Liver (tissue), 8 donors: ENCODE measurements at regions not wholly inside any gene's neighbourhood (a gene's known extent, or its start where the extent isn't known, plus 50 kb on each side); places are given as distances from the start of the nearest gene placed in this dataset.
A peak's percentile ranks its signal among the peaks of the same experiment; 100 is the strongest.

Experiments
- DNase-seq: peaks from one replicate; pipeline ENCODE4 v3.0.0-alpha.2; 2017; ENCODE audit warnings: low spot score
- H3K27ac ChIP-seq, 2 donors: one replicate each; pipeline ENCODE4 v1.7.0; 2013; ENCODE audit warnings: inconsistent platforms in 2 of 2, low read length in 2 of 2, control low read depth in 1 of 2, low read depth in 1 of 2, mild to moderate bottlenecking in 1 of 2
- H3K27me3 ChIP-seq, 4 donors: one replicate each; pipeline versions ENCODE4 v1.6.1 to v1.7.0; 2013; ENCODE audit warnings: low read length in 3 of 4, inconsistent platforms in 1 of 4, mild to moderate bottlenecking in 1 of 4, moderate library complexity in 1 of 4; ENCODE audit not compliant: control insufficient read depth in 4 of 4, insufficient read depth in 4 of 4
- H3K36me3 ChIP-seq, 4 donors: one replicate each; pipeline versions ENCODE4 v1.6.1 to v1.7.0; 2013; ENCODE audit warnings: low read length in 3 of 4, mild to moderate bottlenecking in 3 of 4, low read depth in 1 of 4, moderate library complexity in 1 of 4; ENCODE audit not compliant: control insufficient read depth in 4 of 4, insufficient read depth in 3 of 4
- H3K4me1 ChIP-seq, 4 donors: one replicate each; pipeline versions ENCODE4 v1.6.1 to v1.7.0; 2013; ENCODE audit warnings: low read length in 3 of 4, mild to moderate bottlenecking in 3 of 4, moderate library complexity in 1 of 4; ENCODE audit not compliant: control insufficient read depth in 4 of 4, insufficient read depth in 4 of 4
- H3K4me3 ChIP-seq, 3 donors: one replicate each; pipeline versions ENCODE4 v1.6.1 to v1.7.0; 2013; ENCODE audit warnings: low read length in 3 of 3, control low read depth in 1 of 3, low read depth in 1 of 3, mild to moderate bottlenecking in 1 of 3
- H3K9ac ChIP-seq, 2 donors: one replicate each; pipeline ENCODE4 v1.7.0; 2013; ENCODE audit warnings: low read length in 2 of 2, mild to moderate bottlenecking in 2 of 2, moderate library complexity in 2 of 2, control low read depth in 1 of 2, low read depth in 1 of 2
- H3K9me3 ChIP-seq, 4 donors: one replicate each; pipeline versions ENCODE4 v1.6.1 to v1.7.0; 2013; ENCODE audit warnings: low read length in 3 of 4; ENCODE audit not compliant: control insufficient read depth in 4 of 4
- ATF3 ChIP-seq: IDR thresholded peaks from 2 replicates; pipeline ENCODE4 v1.6.1; 2016; ENCODE audit warnings: antibody characterized with exemption
- EGR1 ChIP-seq, 2 donors: IDR thresholded peaks; 2 replicates each; pipeline ENCODE4 v1.6.1; 2016 to 2018; ENCODE audit warnings: antibody characterized with exemption in 2 of 2, low read depth in 2 of 2
- FOXA1 ChIP-seq: IDR thresholded peaks from 2 replicates; pipeline ENCODE4 v1.6.1; 2016; ENCODE audit warnings: antibody characterized with exemption
- FOXA2 ChIP-seq: IDR thresholded peaks from 2 replicates; pipeline ENCODE4 v1.6.1; 2016; ENCODE audit warnings: antibody characterized with exemption
- HNF4A ChIP-seq, 2 donors: conservative IDR thresholded peaks; 2 replicates each; pipeline ENCODE4 v1.6.1; 2016; ENCODE audit warnings: antibody characterized with exemption in 2 of 2, mild to moderate bottlenecking in 2 of 2
- HNF4G ChIP-seq: IDR thresholded peaks from 2 replicates; pipeline ENCODE4 v1.6.1; 2016; ENCODE audit warnings: antibody characterized with exemption
- NR2F2 ChIP-seq: IDR thresholded peaks from 2 replicates; pipeline ENCODE4 v1.6.1; 2016; ENCODE audit warnings: antibody characterized with exemption
- RAD21 ChIP-seq, 2 donors: IDR thresholded peaks; 2 replicates each; pipeline ENCODE4 v1.6.1; 2016; ENCODE audit warnings: antibody characterized with exemption in 2 of 2, mild to moderate bottlenecking in 2 of 2
- RXRA ChIP-seq, 2 donors: IDR thresholded peaks; 2 replicates each; pipeline ENCODE4 v1.6.1; 2017 to 2018; ENCODE audit warnings: antibody characterized with exemption in 2 of 2, mild to moderate bottlenecking in 1 of 2
- SP1 ChIP-seq: IDR thresholded peaks from 2 replicates; pipeline ENCODE4 v1.6.1; 2018; ENCODE audit warnings: antibody characterized with exemption, mild to moderate bottlenecking
- TAF1 ChIP-seq: conservative IDR thresholded peaks from 2 replicates; pipeline ENCODE4 v1.6.1; 2016; ENCODE audit warnings: antibody characterized with exemption, mild to moderate bottlenecking
- YY1 ChIP-seq: IDR thresholded peaks from 2 replicates; pipeline ENCODE4 v1.6.1; 2016; ENCODE audit warnings: antibody characterized with exemption, mild to moderate bottlenecking
- ZBTB33 ChIP-seq: IDR thresholded peaks from 2 replicates; pipeline ENCODE4 v1.6.1; 2016; ENCODE audit warnings: antibody characterized with exemption
- WGBS: extraction: QIAGEN DNeasy Blood & Tissue Kit; methylation state at CpG from one replicate; pipeline ENCODE4 v1.1.7; 2013; 5-methylcytosine and 5-hydroxymethylcytosine counted together
- TF ChIP-seq, protein P1 (sequence below): IDR thresholded peaks from 2 replicates; pipeline ENCODE4 v1.6.1; 2016; ENCODE audit warnings: antibody characterized with exemption, mild to moderate bottlenecking
- TF ChIP-seq, protein P2 (sequence below): fragments of 150-350 bp; IDR thresholded peaks from 2 replicates; pipeline ENCODE4 v1.5.1; 2017; ENCODE audit warnings: improper control_type of control experiment, low read depth, low read length; ENCODE audit not compliant: missing input control
- donor health status: healthy.
- donor health status: healthy.
- donor health status: healthy.
- donor health status: healthy.
- donor health status: healthy.

DNA sequence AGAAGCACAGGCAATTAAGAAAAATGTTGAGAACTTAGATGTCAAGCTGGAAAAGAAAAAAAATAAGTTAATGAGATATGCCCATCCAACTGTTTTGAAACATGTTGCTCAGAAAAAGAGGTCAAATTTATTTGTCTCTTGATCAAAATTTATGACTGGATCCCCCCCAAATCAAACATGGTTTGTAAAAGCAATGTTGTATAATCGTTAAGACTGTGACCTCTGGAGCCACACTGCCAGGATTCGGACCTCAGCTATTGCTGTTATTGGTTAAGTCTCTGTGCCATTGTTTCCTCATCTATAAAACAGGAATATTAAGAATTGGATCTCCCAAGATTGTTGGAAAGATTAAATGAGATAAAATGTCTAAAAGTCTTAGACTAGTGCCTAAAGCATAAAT lies 51.9 kb upstream of the LRRK2 start:
- 34% methylated on average over 2 of the region's 2 CpGs for WGBS

DNA sequence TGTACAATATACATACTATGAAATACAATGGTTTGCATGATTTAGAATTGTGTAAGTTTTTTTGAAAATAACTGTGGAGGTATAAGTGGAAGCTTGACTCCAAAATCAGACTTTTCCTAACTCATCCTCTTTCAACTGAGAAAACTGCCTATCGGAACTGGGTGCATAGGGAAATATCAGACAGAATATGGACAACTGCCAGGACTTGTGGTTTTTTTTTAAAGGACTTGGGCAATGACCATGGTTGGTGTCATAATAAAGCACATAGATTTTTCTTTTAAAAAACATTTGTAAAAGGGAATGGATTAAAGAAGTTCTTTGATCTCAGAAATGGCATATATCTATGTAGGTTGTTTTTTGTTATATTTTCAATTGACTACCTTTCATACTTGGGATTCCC lies 53.3 kb upstream of the LRRK2 start:
- Histone ChIP-seq H3K4me1 (no peaks in the 10 kb centered on the region), H3K9me3 (no peaks in the 10 kb centered on the region), H3K9ac (no peak overlapping the region), H3K27ac (no peak overlapping the region), H3K4me3 (no peak overlapping the region), H3K36me3 (no peaks in the 10 kb centered on the region), H3K27me3 (no peaks in the 10 kb centered on the region)
- no peak for DNase-seq
- TF ChIP-seq YY1, result no peak
- TF ChIP-seq, protein P1, sequence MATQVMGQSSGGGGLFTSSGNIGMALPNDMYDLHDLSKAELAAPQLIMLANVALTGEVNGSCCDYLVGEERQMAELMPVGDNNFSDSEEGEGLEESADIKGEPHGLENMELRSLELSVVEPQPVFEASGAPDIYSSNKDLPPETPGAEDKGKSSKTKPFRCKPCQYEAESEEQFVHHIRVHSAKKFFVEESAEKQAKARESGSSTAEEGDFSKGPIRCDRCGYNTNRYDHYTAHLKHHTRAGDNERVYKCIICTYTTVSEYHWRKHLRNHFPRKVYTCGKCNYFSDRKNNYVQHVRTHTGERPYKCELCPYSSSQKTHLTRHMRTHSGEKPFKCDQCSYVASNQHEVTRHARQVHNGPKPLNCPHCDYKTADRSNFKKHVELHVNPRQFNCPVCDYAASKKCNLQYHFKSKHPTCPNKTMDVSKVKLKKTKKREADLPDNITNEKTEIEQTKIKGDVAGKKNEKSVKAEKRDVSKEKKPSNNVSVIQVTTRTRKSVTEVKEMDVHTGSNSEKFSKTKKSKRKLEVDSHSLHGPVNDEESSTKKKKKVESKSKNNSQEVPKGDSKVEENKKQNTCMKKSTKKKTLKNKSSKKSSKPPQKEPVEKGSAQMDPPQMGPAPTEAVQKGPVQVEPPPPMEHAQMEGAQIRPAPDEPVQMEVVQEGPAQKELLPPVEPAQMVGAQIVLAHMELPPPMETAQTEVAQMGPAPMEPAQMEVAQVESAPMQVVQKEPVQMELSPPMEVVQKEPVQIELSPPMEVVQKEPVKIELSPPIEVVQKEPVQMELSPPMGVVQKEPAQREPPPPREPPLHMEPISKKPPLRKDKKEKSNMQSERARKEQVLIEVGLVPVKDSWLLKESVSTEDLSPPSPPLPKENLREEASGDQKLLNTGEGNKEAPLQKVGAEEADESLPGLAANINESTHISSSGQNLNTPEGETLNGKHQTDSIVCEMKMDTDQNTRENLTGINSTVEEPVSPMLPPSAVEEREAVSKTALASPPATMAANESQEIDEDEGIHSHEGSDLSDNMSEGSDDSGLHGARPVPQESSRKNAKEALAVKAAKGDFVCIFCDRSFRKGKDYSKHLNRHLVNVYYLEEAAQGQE, result no peak
- peak in 1 of 2 donors; percentile 18 for TF ChIP-seq HNF4A (conservative IDR thresholded peaks at IDR 0.05)
- no peak for TF ChIP-seq FOXA1
- no peak for TF ChIP-seq EGR1 (IDR thresholded peaks at IDR 0.05; ENCODE audit: low read depth in 2 of 2)
- TF ChIP-seq NR2F2, result no peak
- 45% methylated on average over 1 of the region's 1 CpG for WGBS

More for the DNA sequence above, 51.9 kb upstream of the LRRK2 start:
- Histone ChIP-seq H3K36me3 (no peaks in the 10 kb centered on the region), H3K27me3 (no peaks in the 10 kb centered on the region), H3K9me3 (no peaks in the 10 kb centered on the region), H3K9ac (no peak overlapping the region), H3K27ac (no peak overlapping the region), H3K4me3 (no peak overlapping the region), H3K4me1 (no peaks in the 10 kb centered on the region)
- TF ChIP-seq FOXA1 (no peak), RXRA (IDR thresholded peaks at IDR 0.05) (peak in 1 of 2 donors; percentile 9), TAF1 (no peak), ATF3 (no peak), HNF4A (conservative IDR thresholded peaks at IDR 0.05) (peak in 1 of 2 donors; percentile 60), NR2F2 (no peak), SP1 (no peak), FOXA2 (no peak), HNF4G (no peak), ZBTB33 (no peak), RAD21 (IDR thresholded peaks at IDR 0.05) (no peak)
- TF ChIP-seq, protein P1, result no peak
- TF ChIP-seq, protein P2, sequence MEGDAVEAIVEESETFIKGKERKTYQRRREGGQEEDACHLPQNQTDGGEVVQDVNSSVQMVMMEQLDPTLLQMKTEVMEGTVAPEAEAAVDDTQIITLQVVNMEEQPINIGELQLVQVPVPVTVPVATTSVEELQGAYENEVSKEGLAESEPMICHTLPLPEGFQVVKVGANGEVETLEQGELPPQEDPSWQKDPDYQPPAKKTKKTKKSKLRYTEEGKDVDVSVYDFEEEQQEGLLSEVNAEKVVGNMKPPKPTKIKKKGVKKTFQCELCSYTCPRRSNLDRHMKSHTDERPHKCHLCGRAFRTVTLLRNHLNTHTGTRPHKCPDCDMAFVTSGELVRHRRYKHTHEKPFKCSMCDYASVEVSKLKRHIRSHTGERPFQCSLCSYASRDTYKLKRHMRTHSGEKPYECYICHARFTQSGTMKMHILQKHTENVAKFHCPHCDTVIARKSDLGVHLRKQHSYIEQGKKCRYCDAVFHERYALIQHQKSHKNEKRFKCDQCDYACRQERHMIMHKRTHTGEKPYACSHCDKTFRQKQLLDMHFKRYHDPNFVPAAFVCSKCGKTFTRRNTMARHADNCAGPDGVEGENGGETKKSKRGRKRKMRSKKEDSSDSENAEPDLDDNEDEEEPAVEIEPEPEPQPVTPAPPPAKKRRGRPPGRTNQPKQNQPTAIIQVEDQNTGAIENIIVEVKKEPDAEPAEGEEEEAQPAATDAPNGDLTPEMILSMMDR, result no peak
- no peak for DNase-seq
